ENCODE measurements at regions not wholly inside any gene's neighbourhood (a gene's known extent, or its start where the extent isn't known, plus 50 kb on each side); places are given as distances from the start of the nearest gene placed in this dataset.

GRCh38 chr2:235366807-235367206, 127.0 kb upstream of the AGAP1 start:
- TF ChIP-seq CTCF (conservative IDR thresholded peaks at IDR 0.05 in 1 of 2, IDR thresholded peaks at IDR 0.05 in 1 of 2; ENCODE audit: low read depth in 1 of 2, low read length in 2 of 2): no peak
- TF ChIP-seq EZH2 (IDR thresholded peaks at IDR 0.05; ENCODE audit: low read length, missing control alignments): no peak

Data from fibroblast of lung (primary cell).